ENCODE measurements at regions not wholly inside any gene's neighbourhood (a gene's known extent, or its start where the extent isn't known, plus 50 kb on each side); places are given as distances from the start of the nearest gene placed in this dataset.

DNA sequence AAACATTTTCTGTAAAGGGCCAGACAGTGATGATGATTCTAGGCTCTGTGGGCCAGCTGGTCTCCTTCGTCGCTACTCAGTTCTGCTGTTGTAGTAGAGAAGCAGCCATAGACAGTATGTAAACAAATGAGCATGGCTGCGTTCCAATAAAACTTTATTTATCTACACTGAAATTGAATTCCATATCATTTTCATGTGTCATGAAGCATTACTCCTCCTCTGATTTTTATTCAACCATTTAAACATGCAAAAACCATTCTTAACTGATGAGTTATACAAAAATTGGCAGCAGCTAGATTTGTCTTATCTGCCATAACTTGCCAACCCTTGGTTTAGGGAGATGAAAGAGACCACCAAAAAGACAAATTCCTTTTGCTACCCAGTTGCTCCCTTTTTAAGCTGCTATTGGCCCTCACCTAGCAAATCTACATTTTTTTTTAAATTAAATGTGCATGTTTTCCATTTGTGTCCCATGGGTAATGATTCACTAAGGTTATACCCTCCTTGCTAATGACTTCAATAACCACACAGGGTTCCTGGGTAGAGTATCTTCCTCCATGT lies 309.9 kb downstream of the DHX15 start:
- Histone ChIP-seq H3K9me3 (ENCODE audit: control insufficient read depth in 2 of 3, low read length in 3 of 3) (no peaks in the 10 kb centered on the region), H3K27ac (ENCODE audit: low read depth, low read length) (no peak overlapping the region), H3K36me3 (ENCODE audit: control insufficient read depth in 2 of 3, insufficient read depth in 3 of 3, low read length in 3 of 3) (no peaks in the 10 kb centered on the region), H3K4me1 (ENCODE audit: control insufficient read depth in 2 of 2, insufficient read depth in 2 of 2, low read length in 2 of 2) (no peaks in the 10 kb centered on the region), H3K4me3 (ENCODE audit: low read length) (no peak overlapping the region), H3K27me3 (ENCODE audit: control insufficient read depth in 2 of 2, insufficient read depth in 2 of 2, low read length in 2 of 2) (no peaks in the 10 kb centered on the region)
- ChIA-PET CTCF (no interaction called here), POLR2A (no interaction called here)
- ATAC-seq: no peak
- Mint-ChIP-seq H3K9me3 (peaks cover 0 to 11% (median 2%) of the 10 kb centered on the region in 11 donors), H3K4me1 (peaks cover 0 to 2% (median 0%) of the 10 kb centered on the region in 7 donors), H3K27me3 (peaks cover 0 to 29% (median 12%) of the 10 kb centered on the region in 5 donors), H3K27ac (no peak overlapping the region), H3K36me3 (peaks cover 0 to 4% (median 0%) of the 10 kb centered on the region in 5 donors), H3K4me3 (no peak overlapping the region)
- no peak for DNase-seq
- intact Hi-C loops (cut with micrococcal nuclease): no loop called here

DNA sequence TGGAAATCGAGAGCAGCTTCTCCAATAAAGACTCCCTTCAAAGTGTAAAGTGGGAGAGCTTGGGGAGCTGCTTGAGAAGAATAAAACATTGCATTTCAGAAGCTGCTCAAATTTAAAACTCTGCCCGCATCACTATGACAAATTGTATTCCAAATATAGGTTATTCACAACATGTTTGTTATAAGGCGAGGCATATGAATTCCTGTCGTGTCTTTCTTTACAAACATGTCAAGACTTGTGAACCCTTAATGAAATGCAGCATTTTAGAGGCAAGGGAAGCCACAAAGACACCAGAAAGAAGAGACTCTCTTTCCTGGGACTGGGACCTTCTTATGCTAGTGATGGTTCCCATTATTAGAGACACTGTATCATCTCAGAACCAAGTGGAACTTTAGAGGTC lies 311.2 kb downstream of the DHX15 start:
- peaks cover 0 to 4% (median 0%) of the 10 kb centered on the region in 5 donors for H3K36me3 Mint-ChIP-seq
- CTCF ChIA-PET: no interaction called here
- H3K9me3 Mint-ChIP-seq: peaks cover 0 to 11% (median 2%) of the 10 kb centered on the region in 11 donors
- Histone ChIP-seq H3K27ac (ENCODE audit: low read depth, low read length) (no peak overlapping the region), H3K4me3 (ENCODE audit: low read length) (no peak overlapping the region), H3K36me3 (ENCODE audit: control insufficient read depth in 2 of 3, insufficient read depth in 3 of 3, low read length in 3 of 3) (no peaks in the 10 kb centered on the region), H3K9me3 (ENCODE audit: control insufficient read depth in 2 of 3, low read length in 3 of 3) (no peaks in the 10 kb centered on the region), H3K4me1 (ENCODE audit: control insufficient read depth in 2 of 2, insufficient read depth in 2 of 2, low read length in 2 of 2) (no peaks in the 10 kb centered on the region), H3K27me3 (ENCODE audit: control insufficient read depth in 2 of 2, insufficient read depth in 2 of 2, low read length in 2 of 2) (no peaks in the 10 kb centered on the region)
- intact Hi-C loops (cut with micrococcal nuclease): no loop called here
- peaks cover 0 to 2% (median 0%) of the 10 kb centered on the region in 7 donors for H3K4me1 Mint-ChIP-seq
- no peak overlapping the region for H3K27ac Mint-ChIP-seq
- ATAC-seq (no peak), DNase-seq (no peak)
- H3K4me3 Mint-ChIP-seq: no peak overlapping the region
- POLR2A ChIA-PET: no interaction called here
- H3K27me3 Mint-ChIP-seq: peaks cover 0 to 28% (median 9%) of the 10 kb centered on the region in 5 donors

DNA sequence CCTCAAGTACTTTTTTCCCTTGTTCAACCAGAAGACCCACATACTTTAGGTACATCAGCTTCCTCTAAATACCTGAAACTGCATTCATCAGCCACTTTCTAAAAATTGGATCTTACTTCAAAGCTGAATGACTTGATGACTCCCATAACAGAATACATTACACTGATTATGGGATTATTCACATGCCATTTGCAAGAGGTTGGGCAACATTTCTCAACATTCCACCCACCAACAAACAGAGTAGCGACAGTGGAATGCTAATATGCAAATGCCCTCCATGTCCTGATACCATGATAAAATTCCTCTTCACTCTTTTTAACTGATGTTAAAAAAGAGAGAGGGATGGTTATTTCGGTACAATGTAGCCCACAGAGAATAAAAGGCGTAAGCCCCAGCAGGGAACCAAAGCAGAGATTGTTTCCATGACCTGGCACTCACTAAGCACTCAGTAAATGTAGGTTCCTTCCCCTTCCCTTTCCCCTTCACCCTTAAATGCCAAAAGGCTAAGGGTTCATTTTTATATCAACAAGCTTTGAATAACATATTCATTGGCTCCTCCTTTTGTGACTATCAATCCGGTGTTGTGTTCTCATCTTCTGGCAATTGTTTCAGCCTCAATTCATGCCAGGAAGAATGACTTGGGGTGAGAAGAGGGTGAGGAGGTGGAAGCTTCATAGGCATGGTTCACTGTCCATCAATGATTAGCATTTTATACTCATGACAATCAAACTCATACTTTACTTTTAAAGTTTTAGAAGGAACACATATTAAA lies 317.2 kb downstream of the DHX15 start:
- ChIA-PET CTCF (no interaction called here), POLR2A (no interaction called here)
- no peaks in the 10 kb centered on the region for H3K27me3 ChIP-seq (ENCODE audit: control insufficient read depth in 2 of 2, insufficient read depth in 2 of 2, low read length in 2 of 2)
- H3K9me3 Mint-ChIP-seq: peaks cover 0 to 7% (median 0%) of the 10 kb centered on the region in 11 donors
- no peak overlapping the region for H3K4me3 ChIP-seq (ENCODE audit: low read length)
- intact Hi-C loops (cut with micrococcal nuclease): no loop called here
- no peaks in the 10 kb centered on the region for H3K4me1 Mint-ChIP-seq
- no peaks in the 10 kb centered on the region for H3K36me3 ChIP-seq (ENCODE audit: control insufficient read depth in 2 of 3, insufficient read depth in 3 of 3, low read length in 3 of 3)
- H3K27ac Mint-ChIP-seq: no peak overlapping the region
- no peak for DNase-seq
- peaks cover 0 to 19% (median 4%) of the 10 kb centered on the region in 5 donors for H3K27me3 Mint-ChIP-seq
- H3K27ac ChIP-seq (ENCODE audit: low read depth, low read length): no peak overlapping the region
- no peaks in the 10 kb centered on the region for H3K4me1 ChIP-seq (ENCODE audit: control insufficient read depth in 2 of 2, insufficient read depth in 2 of 2, low read length in 2 of 2)
- ATAC-seq: no peak
- no peaks in the 10 kb centered on the region for H3K9me3 ChIP-seq (ENCODE audit: control insufficient read depth in 2 of 3, low read length in 3 of 3)
- no peak overlapping the region for H3K4me3 Mint-ChIP-seq
- no peaks in the 10 kb centered on the region for H3K36me3 Mint-ChIP-seq

DNA sequence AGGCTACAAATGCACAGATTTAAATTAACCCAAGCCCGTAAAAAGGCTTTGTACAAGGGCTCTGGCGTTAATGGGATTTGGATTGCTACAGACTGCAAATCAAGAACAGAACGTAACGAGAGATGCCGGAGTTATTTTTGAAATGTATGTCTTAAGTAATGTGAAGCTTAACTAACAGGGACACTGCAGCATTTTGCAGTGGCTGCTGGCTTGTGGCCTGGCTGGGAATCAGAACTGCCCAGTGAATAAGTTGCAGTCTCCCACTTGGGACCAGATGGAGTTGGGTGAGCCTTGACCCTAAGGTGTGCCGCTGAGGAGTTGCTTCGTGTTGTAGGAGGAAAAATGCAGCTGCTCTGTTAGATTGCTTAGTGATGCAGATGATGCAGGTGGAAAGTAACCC lies 318.4 kb downstream of the DHX15 start:
- no peak for ATAC-seq

DNA sequence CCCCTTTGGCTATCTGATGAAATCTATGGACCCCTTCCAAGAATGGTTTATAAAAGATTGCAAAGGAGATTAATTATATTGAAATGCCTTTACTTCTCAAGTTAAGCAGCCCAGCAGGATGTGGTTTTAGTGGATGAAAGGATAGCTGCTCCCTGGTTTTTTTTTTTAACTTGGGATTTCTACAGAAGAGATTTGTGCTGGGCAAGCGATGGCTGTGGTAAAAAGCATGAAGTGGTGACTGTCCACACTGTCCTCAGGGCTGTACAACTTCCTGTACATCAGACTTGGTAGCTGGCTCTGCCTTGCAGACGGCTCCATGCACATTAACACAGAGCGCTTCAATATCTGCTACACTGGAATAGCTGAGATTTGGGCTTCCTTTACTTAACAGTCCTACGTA lies 321.7 kb downstream of the DHX15 start:
- no peaks in the 10 kb centered on the region for H3K36me3 Mint-ChIP-seq
- DNase-seq (no peak), ATAC-seq (no peak)
- no peak overlapping the region for H3K4me3 Mint-ChIP-seq
- Histone ChIP-seq H3K9me3 (ENCODE audit: control insufficient read depth in 2 of 3, low read length in 3 of 3) (no peaks in the 10 kb centered on the region), H3K36me3 (ENCODE audit: control insufficient read depth in 2 of 3, insufficient read depth in 3 of 3, low read length in 3 of 3) (no peaks in the 10 kb centered on the region), H3K27ac (ENCODE audit: low read depth, low read length) (no peak overlapping the region), H3K27me3 (ENCODE audit: control insufficient read depth in 2 of 2, insufficient read depth in 2 of 2, low read length in 2 of 2) (no peaks in the 10 kb centered on the region), H3K4me1 (ENCODE audit: control insufficient read depth in 2 of 2, insufficient read depth in 2 of 2, low read length in 2 of 2) (no peaks in the 10 kb centered on the region), H3K4me3 (ENCODE audit: low read length) (no peak overlapping the region)
- POLR2A ChIA-PET: no interaction called here
- CTCF ChIA-PET: no interaction called here
- no peaks in the 10 kb centered on the region for H3K4me1 Mint-ChIP-seq
- H3K9me3 Mint-ChIP-seq: peaks cover 0 to 6% (median 3%) of the 10 kb centered on the region in 11 donors
- intact Hi-C loops (cut with micrococcal nuclease): no loop called here
- H3K27ac Mint-ChIP-seq: no peak overlapping the region
- peaks cover 0 to 30% (median 8%) of the 10 kb centered on the region in 5 donors for H3K27me3 Mint-ChIP-seq

More for the DNA sequence above, 318.4 kb downstream of the DHX15 start:
- no peaks in the 10 kb centered on the region for H3K9me3 ChIP-seq (ENCODE audit: control insufficient read depth in 2 of 3, low read length in 3 of 3)
- CTCF ChIA-PET: no interaction called here
- POLR2A ChIA-PET: no interaction called here
- Mint-ChIP-seq H3K4me1 (no peaks in the 10 kb centered on the region), H3K27ac (no peak overlapping the region), H3K36me3 (no peaks in the 10 kb centered on the region), H3K27me3 (peaks cover 0 to 23% (median 4%) of the 10 kb centered on the region in 5 donors), H3K9me3 (peaks cover 0 to 7% (median 0%) of the 10 kb centered on the region in 11 donors), H3K4me3 (no peak overlapping the region)
- no peaks in the 10 kb centered on the region for H3K4me1 ChIP-seq (ENCODE audit: control insufficient read depth in 2 of 2, insufficient read depth in 2 of 2, low read length in 2 of 2)
- no peaks in the 10 kb centered on the region for H3K36me3 ChIP-seq (ENCODE audit: control insufficient read depth in 2 of 3, insufficient read depth in 3 of 3, low read length in 3 of 3)
- H3K27ac ChIP-seq (ENCODE audit: low read depth, low read length): no peak overlapping the region
- no peak for DNase-seq
- no peaks in the 10 kb centered on the region for H3K27me3 ChIP-seq (ENCODE audit: control insufficient read depth in 2 of 2, insufficient read depth in 2 of 2, low read length in 2 of 2)
- H3K4me3 ChIP-seq (ENCODE audit: low read length): no peak overlapping the region
- intact Hi-C loops (cut with micrococcal nuclease): no loop called here

DNA sequence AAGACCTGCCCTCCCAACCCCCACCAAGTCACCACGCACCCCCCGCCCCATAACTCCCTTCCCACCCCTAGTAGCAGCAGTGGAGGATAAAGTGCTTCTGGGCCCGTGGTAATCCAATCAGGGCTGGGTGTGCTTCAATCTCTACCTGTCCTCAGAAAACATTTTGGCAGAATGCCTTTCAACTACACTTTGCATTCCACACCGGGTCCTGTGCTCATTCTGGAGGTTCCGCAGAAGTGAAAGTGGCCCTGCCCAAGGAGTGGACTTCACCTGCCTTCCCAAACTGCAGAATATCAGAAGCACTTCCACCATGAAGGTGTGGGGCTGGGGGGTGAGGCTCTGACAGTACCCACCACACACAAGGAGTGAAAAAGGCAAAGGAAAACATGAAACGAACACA lies 322.3 kb downstream of the DHX15 start:
- ChIA-PET POLR2A (no interaction called here), CTCF (no interaction called here)
- intact Hi-C loops (cut with micrococcal nuclease): no loop called here
- no peak overlapping the region for H3K4me3 Mint-ChIP-seq
- Histone ChIP-seq H3K27me3 (ENCODE audit: control insufficient read depth in 2 of 2, insufficient read depth in 2 of 2, low read length in 2 of 2) (no peaks in the 10 kb centered on the region), H3K4me1 (ENCODE audit: control insufficient read depth in 2 of 2, insufficient read depth in 2 of 2, low read length in 2 of 2) (no peaks in the 10 kb centered on the region), H3K4me3 (ENCODE audit: low read length) (no peak overlapping the region), H3K36me3 (ENCODE audit: control insufficient read depth in 2 of 3, insufficient read depth in 3 of 3, low read length in 3 of 3) (no peaks in the 10 kb centered on the region), H3K9me3 (ENCODE audit: control insufficient read depth in 2 of 3, low read length in 3 of 3) (no peaks in the 10 kb centered on the region), H3K27ac (ENCODE audit: low read depth, low read length) (no peak overlapping the region)
- H3K27me3 Mint-ChIP-seq: peaks cover 0 to 30% (median 8%) of the 10 kb centered on the region in 5 donors
- DNase-seq (no peak), ATAC-seq (no peak)
- H3K4me1 Mint-ChIP-seq: no peaks in the 10 kb centered on the region
- no peak overlapping the region for H3K27ac Mint-ChIP-seq
- H3K36me3 Mint-ChIP-seq: no peaks in the 10 kb centered on the region
- peaks cover 0 to 4% (median 0%) of the 10 kb centered on the region in 11 donors for H3K9me3 Mint-ChIP-seq

All from naive thymus-derived CD4-positive, alpha-beta T cell (primary cell).